ENCODE measurements at regions not wholly inside any gene's neighbourhood (a gene's known extent, or its start where the extent isn't known, plus 50 kb on each side); places are given as distances from the start of the nearest gene placed in this dataset.

- WGBS, 2 donors (ENCODE audit: low coverage in 1 of 2): 66 to 88% methylated on average over 2 to 3 of the region's 3 CpGs
- no peaks in the 10 kb centered on the region for H3K27me3 ChIP-seq
These were observed 92.7 kb upstream of the RESF1 start for GRCh38 chr12:31866523-31866922.

GRCh38 chr12:31865023-31865422 is 94.2 kb upstream of the RESF1 start:
- no peaks in the 10 kb centered on the region for H3K9me3 ChIP-seq
- no peaks in the 10 kb centered on the region for H3K27me3 ChIP-seq
- H3K27ac ChIP-seq: no peak overlapping the region
- no peaks in the 10 kb centered on the region for H3K36me3 ChIP-seq
- H3K4me3 ChIP-seq: no peak overlapping the region
- TF ChIP-seq POLR2AphosphoS5 (IDR thresholded peaks at IDR 0.05) (no peak), CTCF (IDR thresholded peaks at IDR 0.05) (no peak), EP300 (IDR thresholded peaks at IDR 0.05; ENCODE audit: low read depth) (no peak), POLR2A (IDR thresholded peaks at IDR 0.05) (no peak)
- DNase-seq: no peak
- intact Hi-C loops (cut with DNase I; ENCODE audit: low total_unique reads): no loop called here
- in situ Hi-C loops (cut with MboI; ENCODE audit: low pct_ligation_motif_present in 1 of 4, low pct_unique_long_range_greater_than_20kb in 1 of 4, low sequenced_read_pairs in 3 of 4): no loop called here
- no peaks in the 10 kb centered on the region for H3K4me1 ChIP-seq
- 40 to 89% methylated on average over 2 of the region's 2 CpGs for WGBS, 2 donors (ENCODE audit: low coverage in 1 of 2)

More at GRCh38 chr12:31866523-31866922, 92.7 kb upstream of the RESF1 start:
- Histone ChIP-seq H3K27ac (no peak overlapping the region), H3K9me3 (no peaks in the 10 kb centered on the region), H3K4me3 (no peak overlapping the region), H3K36me3 (no peaks in the 10 kb centered on the region), H3K4me1 (no peaks in the 10 kb centered on the region)
- intact Hi-C loops (cut with DNase I; ENCODE audit: low total_unique reads) (no loop called here), in situ Hi-C loops (cut with MboI; ENCODE audit: low pct_ligation_motif_present in 1 of 4, low pct_unique_long_range_greater_than_20kb in 1 of 4, low sequenced_read_pairs in 3 of 4) (no loop called here)
- DNase-seq: no peak
- no peak for TF ChIP-seq EP300 (IDR thresholded peaks at IDR 0.05; ENCODE audit: low read depth)

GRCh38 chr12:31861360-31861759 is 97.9 kb upstream of the RESF1 start:
- in situ Hi-C loops (cut with MboI; ENCODE audit: low pct_ligation_motif_present in 1 of 4, low pct_unique_long_range_greater_than_20kb in 1 of 4, low sequenced_read_pairs in 3 of 4): no loop called here
- DNase-seq: no peak

GRCh38 chr12:31860401-31860800 is 98.8 kb upstream of the RESF1 start:
- no peaks in the 10 kb centered on the region for H3K9me3 ChIP-seq
- no peaks in the 10 kb centered on the region for H3K27me3 ChIP-seq
- 88 to 90% methylated on average over 4 of the region's 4 CpGs for WGBS, 2 donors (ENCODE audit: low coverage in 1 of 2)
- intact Hi-C loops (cut with DNase I; ENCODE audit: low total_unique reads): no loop called here
- in situ Hi-C loops (cut with MboI; ENCODE audit: low pct_ligation_motif_present in 1 of 4, low pct_unique_long_range_greater_than_20kb in 1 of 4, low sequenced_read_pairs in 3 of 4): no loop called here
- no peak for DNase-seq
- TF ChIP-seq CTCF (IDR thresholded peaks at IDR 0.05) (no peak), POLR2AphosphoS5 (IDR thresholded peaks at IDR 0.05) (no peak), EP300 (IDR thresholded peaks at IDR 0.05; ENCODE audit: low read depth) (no peak), POLR2A (IDR thresholded peaks at IDR 0.05) (no peak)
- no peaks in the 10 kb centered on the region for H3K4me1 ChIP-seq
- H3K36me3 ChIP-seq: no peaks in the 10 kb centered on the region
- H3K4me3 ChIP-seq: no peak overlapping the region
- no peak overlapping the region for H3K27ac ChIP-seq

More at GRCh38 chr12:31861360-31861759, 97.9 kb upstream of the RESF1 start:
- Histone ChIP-seq H3K27me3 (no peaks in the 10 kb centered on the region), H3K4me3 (no peak overlapping the region), H3K27ac (no peak overlapping the region), H3K4me1 (no peaks in the 10 kb centered on the region), H3K36me3 (no peaks in the 10 kb centered on the region), H3K9me3 (no peaks in the 10 kb centered on the region)
- no peak for TF ChIP-seq POLR2AphosphoS5 (IDR thresholded peaks at IDR 0.05)
- intact Hi-C loops (cut with DNase I; ENCODE audit: low total_unique reads): no loop called here
- WGBS, 2 donors (ENCODE audit: low coverage in 1 of 2): 72 to 94% methylated on average over 2 of the region's 2 CpGs

DNA sequence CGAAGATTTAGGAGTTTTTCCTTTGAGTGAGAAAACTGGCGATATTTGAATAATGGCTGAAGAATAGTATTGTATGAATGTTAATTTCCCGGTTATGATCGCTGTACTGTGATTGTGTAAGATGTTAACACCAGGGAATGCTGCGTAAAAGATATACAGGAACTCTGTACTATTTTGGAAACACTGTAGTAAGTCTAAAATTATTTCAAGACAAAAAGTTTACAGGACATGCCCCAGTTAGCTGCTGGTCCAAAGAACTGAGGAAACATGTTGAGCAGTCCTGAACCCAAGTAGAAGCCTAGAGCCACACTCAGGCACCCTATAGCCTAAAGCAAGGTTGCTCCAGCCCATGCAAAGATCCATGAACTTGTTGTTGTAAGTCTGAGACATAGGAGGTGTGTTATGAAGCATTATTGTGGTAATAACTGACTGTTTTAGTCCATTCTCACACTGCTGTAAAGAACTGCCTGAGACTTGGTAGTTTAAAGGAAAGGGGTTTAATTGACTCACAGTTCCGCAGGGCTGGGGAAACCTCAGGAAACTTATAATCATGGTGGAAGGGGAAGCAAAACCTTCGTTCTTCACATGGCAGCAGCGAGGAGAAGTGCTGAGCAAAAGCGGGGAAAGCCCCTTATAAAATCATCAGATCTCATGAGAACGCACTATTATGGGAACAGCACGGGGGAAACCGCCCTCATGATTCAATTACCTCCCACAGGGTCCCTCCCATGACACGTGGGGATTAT is 99.8 kb upstream of the RESF1 start:
- H3K9me3 ChIP-seq: no peaks in the 10 kb centered on the region
- no peak overlapping the region for H3K27ac ChIP-seq
- no peaks in the 10 kb centered on the region for H3K4me1 ChIP-seq
- no peaks in the 10 kb centered on the region for H3K36me3 ChIP-seq
- in situ Hi-C loops (cut with MboI; ENCODE audit: low pct_ligation_motif_present in 1 of 4, low pct_unique_long_range_greater_than_20kb in 1 of 4, low sequenced_read_pairs in 3 of 4) (no loop called here), intact Hi-C loops (cut with DNase I; ENCODE audit: low total_unique reads) (no loop called here)
- peak; percentile 8 for DNase-seq
- no peak overlapping the region for H3K4me3 ChIP-seq
- TF ChIP-seq POLR2A (IDR thresholded peaks at IDR 0.05) (no peak), EP300 (IDR thresholded peaks at IDR 0.05; ENCODE audit: low read depth) (no peak), CTCF (IDR thresholded peaks at IDR 0.05) (no peak), POLR2AphosphoS5 (IDR thresholded peaks at IDR 0.05) (no peak)
- H3K27me3 ChIP-seq: no peaks in the 10 kb centered on the region
- 84 to 86% methylated on average over 13 of the region's 13 CpGs for WGBS, 2 donors (ENCODE audit: low coverage in 1 of 2)

Measured in transverse colon (tissue), 4 donors.